GM12872 (cell line): ENCODE measurements at regions not wholly inside any gene's neighbourhood (a gene's known extent, or its start where the extent isn't known, plus 50 kb on each side); places are given as distances from the start of the nearest gene placed in this dataset.
A peak's percentile ranks its signal among the peaks of the same experiment; 100 is the strongest.

Experiments used
- CTCF ChIP-seq: IDR thresholded peaks from 3 replicates; pipeline ENCODE4 v1.5.1; 2011; ENCODE audit warnings: low read depth, mild to moderate bottlenecking, low read length, moderate library complexity; ENCODE audit not compliant: insufficient read depth

- no peak for TF ChIP-seq CTCF
Measured at GRCh38 chr18:33849731-33850130, 271.7 kb downstream of the ASXL3 start.

DNA sequence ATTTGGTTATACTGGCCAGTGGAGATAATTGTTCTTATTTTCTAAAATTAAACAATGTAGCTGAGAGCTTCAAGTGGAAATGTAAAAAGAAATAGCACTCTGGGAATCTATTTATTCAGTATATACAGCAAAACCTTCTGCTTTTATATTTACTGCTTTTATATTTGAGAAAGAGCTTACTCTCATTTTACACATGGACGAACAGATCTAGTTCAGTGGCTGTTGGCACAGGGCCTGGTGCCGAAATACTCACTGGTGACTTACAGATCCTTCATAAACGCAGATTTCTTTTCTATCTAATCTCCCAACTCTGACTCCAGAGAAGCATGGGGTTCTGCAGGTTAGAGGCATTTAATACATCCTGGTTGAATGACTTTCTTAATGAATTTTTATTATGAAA, 266.2 kb downstream of the ASXL3 start:
- no peak for TF ChIP-seq CTCF

GRCh38 chr18:33841221-33841967, 263.4 kb downstream of the ASXL3 start:
- no peak for TF ChIP-seq CTCF

GRCh38 chr18:33840212-33840593, 262.2 kb downstream of the ASXL3 start:
- TF ChIP-seq CTCF: no peak

- peak; percentile 76 for TF ChIP-seq CTCF
Measured at GRCh38 chr18:33839452-33840211, 261.6 kb downstream of the ASXL3 start.

- no peak for TF ChIP-seq CTCF
Measured at GRCh38 chr18:33838054-33838453, 260.0 kb downstream of the ASXL3 start.

DNA sequence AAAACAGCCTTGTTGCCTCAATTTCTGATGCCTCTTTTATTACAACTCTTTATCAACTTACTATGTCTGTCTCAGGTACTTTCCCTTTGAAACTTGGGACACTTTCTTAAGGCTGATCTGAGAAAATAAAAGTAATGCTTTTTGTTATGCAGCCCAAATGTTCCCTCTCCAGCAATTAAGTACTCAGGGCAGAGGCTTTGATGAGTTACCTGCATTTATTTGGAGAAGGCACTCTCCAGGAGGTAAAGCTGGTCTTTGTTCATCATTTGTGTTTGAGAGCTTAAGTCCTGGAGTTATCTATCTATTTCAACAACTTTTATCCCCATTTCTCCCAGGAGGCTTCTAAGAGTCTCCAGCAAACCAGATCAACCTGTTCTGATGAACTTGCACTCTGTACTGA, 259.2 kb downstream of the ASXL3 start:
- TF ChIP-seq CTCF: no peak
